Stimulated activated CD8-positive, alpha-beta memory T cell treated with anti-CD3 and anti-CD28 coated beads, Interleukin-15, amount 100 ng/mL, for 4 hours (primary cell): ENCODE measurements at regions not wholly inside any gene's neighbourhood (a gene's known extent, or its start where the extent isn't known, plus 50 kb on each side); places are given as distances from the start of the nearest gene placed in this dataset.
"Not testable (repeated sequence)": the region's sequence is repeated elsewhere in the genome, so short reads cannot be mapped to it uniquely, and the experiment has no call there.

Experiments used
- DNase-seq, 2 donors: peaks; one replicate each; pipeline ENCODE4 v3.0.0-alpha.2; 2020; ENCODE audit warnings: low read depth in 2 of 2

DNA sequence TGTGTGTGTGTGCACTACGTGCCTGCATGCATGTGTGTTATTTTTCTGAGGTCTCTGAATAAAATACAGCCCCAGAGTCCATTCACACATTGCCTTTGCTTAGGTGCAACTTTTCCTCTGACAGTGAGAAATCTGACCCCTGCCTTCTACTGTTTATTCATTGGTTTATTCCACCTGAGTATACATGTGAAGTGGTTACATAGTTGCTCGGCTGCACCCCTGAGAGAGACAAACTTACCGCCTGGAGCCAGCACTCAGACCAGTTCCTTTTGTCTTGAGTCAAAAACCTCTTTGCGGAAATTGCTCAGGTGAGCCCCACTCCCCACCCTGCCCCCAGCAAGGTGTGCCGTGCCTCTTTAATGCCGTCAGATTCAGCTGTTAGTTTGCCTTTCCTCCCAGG is 363.6 kb downstream of the BRD1 start:
- DNase-seq, result no peak

DNA sequence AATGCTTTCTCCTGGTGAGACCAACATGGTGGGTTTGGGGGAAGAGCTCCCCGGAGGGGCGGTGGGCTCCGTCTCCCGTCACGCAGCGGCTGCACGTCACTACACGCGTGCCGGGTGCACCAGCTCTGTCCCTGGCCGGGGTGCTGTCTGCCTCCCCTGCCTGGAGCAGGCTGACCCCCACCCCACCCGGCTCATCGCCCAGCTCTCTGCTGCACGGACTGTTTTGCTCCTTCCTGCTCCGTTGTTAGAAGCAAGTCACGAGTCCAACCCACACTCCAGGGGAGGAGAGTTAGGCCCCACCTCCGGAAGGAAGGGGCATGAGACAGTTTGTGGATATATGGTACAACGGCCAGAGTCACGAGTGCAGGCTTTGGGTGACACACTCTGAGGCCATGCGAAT is 364.9 kb downstream of the BRD1 start:
- no peak for DNase-seq

DNA sequence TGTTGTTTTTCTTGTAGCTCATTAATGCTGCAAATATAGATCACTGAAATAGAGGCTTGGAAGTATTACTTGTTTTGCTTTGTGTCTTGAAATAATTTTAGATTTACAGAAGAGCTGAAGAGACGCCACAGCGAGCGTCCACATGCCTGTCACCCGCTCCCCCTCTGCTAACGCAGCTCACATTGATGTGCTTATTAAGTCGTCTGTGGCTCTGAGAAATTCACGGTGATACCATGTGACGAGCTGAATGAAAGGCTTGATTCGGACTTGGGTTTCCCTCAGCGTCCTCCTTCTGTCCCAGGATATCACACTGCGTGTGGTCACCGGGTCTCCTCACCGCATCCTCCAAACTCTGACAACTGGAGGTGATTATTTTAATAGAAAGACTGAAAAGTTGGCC is 365.4 kb downstream of the BRD1 start:
- no peak for DNase-seq

DNA sequence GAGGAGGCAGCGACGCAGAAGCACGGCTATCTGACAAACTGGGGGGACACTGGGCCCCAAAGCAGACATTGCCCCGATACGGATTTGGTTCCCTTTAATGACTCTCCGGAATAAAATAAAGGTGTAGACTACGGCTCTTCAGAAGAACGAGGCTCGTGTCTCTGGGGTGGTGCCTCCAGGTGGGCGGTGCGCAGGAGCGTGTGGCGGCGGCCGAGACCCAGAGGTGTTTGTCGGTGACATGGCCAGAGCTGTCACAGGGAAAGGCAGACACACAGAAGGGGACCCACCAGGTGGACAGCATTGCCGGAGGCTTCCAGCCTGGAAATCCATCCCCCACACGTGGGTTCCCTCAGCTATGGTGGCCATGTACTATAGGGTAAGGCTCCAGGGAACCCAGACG is 366.0 kb downstream of the BRD1 start:
- DNase-seq, result no peak

DNA sequence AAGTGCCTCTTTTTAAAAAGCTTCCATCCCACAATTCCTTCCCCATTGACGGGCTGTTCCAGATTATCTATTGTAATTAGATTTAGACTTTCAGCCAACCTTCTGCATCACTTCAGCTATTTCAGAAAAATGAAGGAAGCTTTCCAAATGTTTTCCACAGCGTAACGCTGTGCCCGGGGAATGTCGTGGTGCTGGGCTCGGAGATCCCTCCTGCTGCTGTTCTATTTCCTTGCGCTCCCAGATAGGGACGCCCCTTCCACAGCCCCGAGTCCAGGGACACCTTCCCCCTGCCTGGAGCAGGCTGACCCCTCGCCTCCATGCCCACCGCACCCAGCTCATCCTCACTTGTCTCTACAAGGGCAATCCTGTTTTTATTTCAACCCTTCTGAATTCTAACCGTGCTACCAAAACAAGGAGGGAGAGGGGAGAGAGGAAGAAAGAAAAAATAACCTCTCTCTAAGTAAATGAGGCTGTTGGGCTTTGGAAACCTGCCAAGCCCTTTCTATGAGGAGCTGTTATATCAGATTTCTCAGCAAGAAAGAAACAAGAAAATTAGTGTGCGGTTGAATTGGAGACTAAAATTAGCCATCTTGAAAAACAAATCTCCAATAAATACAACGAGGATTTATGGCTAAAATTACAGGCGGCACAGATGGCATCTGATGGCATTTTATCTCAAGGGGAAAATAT is 366.9 kb downstream of the BRD1 start:
- no peak for DNase-seq

DNA sequence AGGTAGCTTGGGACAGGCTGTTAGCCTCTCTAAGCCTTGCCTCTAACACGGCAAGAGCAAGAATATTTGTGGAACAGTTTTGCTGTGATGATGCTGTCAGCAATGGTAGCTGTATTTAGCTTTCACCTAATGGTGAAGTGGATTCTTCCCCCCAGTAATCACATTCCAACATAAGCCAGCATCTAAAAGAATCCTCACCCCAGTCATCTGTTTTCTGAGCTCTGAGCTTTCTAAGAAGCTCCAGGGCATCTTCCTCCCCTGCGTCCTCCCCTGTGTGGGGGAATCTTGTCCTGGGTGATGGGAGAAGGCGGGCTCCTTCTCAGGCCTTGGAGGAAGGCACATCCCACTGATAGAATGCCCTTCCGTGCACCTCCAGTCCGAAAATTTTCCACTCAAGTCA is 367.6 kb downstream of the BRD1 start:
- DNase-seq, result no peak

DNA sequence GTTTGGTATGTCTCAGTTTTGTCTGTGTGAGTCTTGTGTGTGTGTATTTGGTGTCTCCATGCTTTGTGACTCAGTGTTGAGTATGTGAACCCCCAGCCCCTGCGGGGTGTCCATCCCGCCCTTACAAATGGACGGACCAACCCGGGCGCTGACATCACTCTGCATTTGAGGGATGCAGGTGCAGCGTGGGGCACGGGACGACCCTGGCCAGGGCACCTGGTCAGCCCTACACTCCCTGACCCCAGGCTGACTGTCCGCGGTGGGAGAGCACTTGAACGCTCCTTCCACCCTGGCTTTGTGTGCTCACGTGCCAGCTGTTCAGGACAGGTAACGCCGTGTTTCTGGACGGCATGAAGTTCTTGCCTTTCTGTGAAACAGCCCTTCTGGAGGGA is 369.0 kb downstream of the BRD1 start:
- no peak for DNase-seq

DNA sequence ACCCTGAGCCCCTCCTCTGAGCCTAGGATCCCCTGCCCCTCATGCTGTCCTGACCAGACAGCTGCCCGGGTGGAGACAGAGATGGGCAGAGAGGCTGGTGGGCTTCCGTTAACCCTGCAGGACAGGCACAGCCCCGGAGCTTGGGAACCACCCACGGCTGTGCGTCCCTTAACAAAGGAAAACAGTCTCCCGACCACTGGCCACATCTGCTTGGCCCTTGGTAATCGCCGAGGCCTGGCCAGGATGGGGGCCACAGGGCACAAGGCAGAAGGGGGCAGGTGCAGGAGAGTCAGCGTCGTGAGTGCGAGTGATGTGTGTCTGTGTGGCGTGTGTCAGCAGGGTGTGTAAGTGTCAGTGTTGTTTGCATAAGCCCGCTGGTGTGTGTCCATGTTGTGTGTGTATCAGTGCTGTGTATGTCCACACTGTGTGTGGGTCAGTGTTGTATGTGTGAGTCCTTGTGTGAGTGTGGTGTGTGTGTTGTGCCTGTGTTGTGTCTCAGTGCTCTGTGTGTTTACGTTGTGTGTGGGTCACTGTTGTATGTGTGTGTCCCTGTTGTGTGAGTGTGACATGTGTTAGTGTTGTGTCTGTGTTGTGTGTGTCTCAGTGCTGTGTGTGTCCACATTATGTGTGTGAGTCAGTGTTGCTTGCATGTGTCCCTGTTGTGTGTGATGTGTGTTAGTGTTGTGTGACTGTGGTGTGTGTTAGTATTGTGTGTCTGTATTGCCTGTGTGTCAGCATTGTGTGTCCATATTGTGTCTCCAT is 369.5 kb downstream of the BRD1 start:
- no peak for DNase-seq

DNA sequence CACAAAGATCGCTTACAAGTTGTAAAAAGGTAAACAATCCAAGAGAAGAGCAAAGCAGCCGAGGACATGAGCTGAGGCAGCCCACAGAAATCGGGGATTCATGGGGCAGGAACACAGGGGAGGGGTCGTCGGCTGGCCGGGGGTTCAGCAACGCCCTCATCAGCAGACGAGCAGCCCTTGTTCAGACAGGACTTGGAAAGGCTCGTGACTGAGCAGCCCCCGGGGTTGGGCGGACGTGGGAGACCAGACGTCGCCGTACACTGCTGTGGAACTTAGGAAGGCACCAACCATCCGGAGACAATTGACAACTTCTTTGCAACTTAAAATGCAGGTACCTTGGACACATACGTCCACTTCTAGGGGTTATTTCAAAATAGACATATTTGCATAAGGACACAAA is 370.5 kb downstream of the BRD1 start:
- no peak for DNase-seq

DNA sequence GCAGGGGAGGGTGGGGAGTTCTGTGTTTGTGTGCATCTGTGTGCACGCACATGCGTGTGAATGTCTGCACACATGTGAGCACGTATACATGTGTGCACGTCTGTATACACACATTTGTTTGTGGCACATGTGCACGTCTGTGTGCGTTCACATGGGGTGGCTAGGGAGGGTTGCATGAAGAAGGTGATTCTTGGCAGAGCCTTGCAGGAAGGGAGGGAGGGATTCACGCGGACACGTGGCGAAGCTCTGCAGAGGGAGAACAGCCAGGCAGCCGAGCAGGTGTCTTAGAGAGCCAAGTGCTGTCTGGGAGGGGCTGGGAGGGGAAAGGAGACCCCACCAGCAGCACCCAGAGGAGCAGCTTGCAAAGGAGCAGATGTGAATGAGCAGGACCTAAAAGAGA is 372.1 kb downstream of the BRD1 start:
- DNase-seq, result no peak

DNA sequence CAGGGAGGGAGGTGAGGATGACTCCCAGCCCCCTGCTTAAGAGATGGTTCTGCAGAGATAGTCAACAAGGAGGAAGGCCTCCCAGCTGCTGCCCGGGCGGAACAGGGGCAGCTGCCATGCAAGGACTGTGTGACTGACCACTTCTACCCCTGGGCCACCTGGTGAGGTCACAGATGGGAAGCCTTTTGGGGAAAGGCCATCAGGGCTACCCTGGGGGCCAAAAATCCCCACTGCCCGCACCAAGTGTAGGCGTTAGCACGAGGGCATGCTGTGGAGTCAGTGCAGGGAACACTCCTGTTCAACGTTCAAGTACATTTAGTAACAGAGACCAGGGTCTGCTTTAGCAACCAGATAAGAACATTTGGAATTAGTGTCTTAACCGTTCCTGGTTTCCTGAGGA is 372.9 kb downstream of the BRD1 start:
- DNase-seq, result no peak

DNA sequence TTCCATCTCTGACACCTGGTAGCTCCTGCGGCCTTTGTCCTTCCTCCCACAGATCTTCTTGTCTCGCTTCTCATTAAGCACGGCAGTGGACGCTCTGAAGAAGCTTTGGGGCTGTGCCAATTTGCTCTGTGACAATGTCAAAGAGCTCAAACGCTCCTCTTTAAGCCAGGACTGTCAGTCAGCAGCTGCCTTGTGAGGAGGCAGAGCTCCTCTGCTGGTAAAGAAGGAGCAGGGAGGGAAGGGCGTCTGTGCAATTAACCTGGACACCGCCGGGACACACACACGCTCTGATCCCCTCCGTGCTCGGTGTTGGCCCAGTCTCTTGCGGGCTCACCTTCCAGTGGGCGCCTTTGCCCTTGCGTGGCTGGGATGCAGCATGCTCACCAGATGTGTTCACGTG is 373.9 kb downstream of the BRD1 start:
- DNase-seq, result no peak

DNA sequence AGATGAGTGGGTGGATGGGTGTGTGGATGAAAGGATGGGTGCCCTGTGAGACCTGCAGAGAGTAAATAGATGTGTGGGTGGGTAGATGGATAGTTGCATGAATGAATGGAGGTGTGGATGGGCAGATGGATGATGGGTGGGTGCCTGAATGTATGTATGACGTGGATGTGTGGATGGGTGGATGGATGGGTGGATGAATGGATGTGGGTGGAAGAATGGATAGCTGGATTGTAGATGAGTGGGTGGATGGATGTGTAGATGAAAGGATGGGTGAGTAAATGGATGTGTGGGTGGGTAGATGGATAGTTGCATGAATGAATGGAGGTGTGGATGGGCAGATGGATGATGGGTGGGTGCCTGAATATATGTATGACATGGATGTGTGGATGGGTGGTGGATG is 374.7 kb downstream of the BRD1 start:
- not testable (repeated sequence) for DNase-seq

DNA sequence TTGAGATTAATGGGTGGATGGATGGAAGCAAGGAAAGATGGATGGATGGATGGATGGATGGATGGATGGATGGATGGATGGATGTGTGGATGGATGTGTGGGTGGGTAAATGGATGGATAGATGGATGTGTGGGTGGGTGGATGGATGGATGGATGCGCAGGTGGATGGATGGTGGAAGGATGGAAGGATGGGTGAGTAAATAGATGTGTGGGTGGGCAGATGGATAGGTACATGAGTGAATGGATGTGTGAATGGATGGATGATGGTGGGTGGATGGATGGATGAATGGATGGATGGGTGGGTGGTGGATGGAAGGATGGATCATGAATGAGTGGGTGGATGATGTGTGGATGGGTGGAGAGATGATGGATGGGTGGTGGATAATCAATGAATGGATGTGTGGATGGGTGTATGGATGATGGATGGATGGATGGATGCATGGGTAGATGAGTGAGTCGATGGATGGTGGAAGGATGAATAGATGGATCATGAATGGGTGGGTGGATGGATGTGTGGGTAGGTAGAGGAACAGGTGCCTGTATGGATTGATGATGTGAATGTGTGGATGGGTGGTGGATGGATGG is 375.2 kb downstream of the BRD1 start:
- no peak for DNase-seq

DNA sequence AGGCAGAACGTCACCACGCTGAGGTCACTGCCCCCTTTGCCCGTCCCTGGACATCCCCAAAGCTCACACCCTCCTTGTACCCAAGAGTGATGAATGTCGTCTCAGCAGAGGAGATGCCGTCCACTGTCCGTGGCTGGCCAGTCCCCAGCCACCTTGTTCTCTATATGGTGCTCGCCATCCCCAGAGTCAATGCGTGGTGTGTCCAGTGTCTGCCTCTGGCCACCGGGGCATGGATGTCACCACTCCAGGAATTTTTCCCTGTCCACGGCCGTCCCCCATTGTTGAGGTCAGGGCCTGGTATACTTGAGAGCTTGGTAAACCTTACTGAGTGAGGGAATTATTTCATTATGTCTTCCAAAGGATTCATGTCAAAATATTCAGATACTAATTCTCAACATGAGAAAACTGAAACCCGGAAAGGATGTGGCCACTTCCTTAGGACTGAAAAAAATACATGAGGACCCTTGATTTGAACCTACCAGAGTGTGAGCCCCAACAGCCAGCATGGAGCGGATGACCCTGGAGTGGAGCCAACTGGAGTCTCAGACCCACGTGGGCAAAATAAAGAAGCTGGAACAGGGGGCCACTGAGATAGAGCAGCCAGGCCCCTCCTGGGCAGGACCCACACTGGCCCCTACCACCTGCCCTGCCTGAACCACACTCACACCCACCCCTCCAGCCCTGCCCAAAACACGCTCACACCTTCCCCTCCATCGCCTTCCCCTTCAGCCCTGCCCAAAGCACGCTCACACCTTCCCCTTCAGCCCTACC is 376.4 kb downstream of the BRD1 start:
- DNase-seq, result no peak

DNA sequence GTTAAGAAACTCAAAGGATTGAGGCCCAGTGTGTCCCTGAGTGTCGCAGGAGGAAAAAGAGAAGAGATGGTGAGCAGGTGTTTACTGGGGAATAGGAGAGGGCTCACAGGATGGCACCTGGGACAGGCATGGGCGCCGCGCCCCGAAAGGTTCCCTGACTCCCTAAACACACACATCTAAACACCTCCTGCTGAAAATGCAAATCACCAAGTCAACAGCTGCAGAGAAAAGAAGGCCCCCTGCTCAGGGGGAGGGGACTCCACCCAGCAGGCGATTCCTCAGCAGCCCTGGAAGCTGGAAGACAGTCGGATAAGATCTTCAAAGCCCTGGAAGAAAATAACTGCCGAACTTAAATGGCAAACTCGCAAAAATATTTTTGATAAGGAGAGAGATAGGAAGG is 377.2 kb downstream of the BRD1 start:
- no peak for DNase-seq

DNA sequence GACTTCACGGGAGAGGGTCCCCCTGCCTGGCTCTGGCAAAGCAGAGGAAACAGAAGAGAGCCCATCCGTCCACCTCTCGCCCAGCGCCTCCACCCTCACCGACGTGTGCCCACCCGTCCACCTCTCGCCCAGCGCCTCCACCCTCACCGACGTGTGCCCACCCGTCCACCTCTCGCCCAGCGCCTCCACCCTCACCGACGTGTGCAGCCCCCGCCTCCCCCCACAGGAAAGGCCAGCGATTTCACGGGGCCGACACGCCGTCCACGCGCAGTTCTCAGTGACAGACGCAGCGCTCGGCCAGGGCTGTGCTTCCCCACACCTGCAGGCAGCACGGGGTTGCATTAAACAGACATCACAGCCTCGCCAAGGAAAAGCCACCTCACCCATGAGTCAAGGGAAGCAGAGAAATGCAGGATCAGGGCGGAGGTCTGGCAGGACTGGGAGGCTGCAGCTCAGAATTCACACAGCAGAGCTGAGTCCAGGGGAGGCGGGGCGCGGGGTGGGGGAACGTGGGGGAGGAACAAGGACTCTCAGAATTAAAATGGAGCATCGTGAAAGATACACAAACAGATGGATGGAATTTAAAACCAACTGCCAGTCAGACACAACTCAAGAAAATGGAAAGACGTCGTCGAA is 377.7 kb downstream of the BRD1 start:
- DNase-seq, result no peak

DNA sequence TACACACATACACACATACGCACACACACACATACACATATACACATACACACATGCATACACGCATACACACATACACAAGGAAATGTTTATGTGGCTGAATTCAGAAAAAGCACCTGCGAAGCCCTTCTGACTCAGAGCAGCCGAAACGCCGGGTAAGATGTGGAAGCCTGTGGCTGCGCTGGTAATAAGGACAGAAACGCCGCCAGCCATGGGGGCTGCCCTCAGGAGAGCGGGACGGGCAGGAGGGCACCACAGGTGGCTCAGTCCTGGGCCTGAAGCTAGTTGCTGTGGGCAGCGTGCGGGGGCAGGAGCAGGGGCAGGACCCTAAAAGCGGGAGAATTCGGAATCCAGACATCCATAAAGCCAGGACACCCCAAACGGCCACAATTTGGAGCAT is 378.3 kb downstream of the BRD1 start:
- DNase-seq, result no peak

DNA sequence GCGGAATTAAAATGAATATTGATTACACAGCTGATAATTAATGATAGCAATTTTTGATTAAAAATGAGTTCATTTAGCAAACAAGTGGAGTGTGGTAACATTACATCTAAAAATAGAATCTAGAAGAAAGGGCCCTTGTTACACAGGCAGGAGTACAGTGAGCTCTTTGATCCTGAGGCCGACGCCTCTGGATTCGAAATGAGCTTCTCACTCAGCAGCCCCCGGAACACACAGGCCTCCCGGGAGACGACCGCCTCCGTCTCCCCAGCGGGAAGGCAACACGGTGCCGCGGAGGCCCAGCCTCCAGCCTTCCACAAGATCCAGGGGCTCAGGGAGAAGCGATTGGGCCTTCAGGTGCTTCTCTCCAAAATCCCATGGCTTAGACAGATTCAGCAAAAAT is 379.1 kb downstream of the BRD1 start:
- DNase-seq, result no peak

DNA sequence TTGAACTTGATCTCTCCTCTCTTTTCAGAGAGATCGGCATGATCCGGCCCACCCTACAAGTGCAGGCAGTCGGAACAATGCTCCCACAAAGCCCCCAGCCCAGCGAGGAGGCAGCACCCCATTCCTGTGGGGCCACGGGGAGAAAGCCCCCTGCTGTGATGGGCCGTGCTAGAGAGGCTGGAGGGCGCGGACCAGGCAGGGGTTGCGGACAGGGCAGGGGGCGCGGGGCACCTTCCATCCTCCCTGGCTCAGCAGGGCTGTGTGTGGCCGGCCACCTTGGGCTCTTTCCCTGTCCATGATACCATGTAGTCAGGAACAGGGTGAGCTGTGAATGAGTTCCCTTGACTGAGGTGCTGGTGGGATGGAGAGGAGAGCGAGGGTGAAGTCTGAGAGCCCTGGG is 379.8 kb downstream of the BRD1 start:
- DNase-seq, result no peak

DNA sequence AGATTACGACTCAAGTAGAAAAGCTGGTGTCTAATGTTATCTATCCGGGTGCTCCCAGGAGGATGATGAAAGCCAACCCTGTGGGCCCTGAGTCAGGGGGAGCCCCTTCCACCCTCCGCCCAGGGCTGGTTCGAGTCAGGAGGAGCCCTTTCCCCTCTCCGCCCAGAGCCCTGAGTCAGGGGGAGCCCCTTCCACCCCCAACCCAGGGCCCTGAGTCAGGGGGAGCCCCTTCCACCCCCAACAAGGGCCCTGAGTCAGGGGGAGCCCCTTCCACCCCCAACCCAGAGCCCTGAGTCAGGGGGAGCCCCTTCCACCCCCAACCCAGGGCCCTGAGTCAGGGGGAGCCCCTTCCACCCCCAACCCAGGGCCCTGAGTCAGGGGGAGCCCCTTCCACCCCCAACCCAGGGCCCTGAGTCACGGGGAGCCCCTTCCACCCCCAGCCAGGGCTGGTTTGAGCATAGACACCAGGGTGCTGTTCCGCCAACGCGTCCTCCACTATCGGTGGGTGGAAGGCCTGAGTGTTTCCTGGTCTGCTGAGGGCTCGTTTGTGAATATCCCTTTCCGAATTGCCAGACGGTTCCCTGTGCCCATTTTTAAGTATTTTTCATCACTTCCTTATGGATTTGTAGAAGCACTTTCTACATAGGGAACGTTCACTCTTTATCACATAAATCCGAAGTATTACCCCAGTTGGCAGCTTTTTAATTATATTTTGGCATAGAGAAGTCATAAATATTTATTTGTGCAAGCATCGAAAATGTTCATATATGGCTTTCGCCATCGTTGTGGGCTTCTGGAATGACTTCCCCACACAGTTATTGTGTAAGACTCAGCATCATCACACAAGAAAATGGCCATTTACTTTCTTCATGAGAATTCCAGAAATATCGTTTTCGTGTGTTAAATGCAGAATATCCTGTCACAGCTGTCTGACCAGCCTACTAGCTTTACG is 380.6 kb downstream of the BRD1 start:
- no peak for DNase-seq
